IPS-15b (cell line): ENCODE measurements at regions not wholly inside any gene's neighbourhood (a gene's known extent, or its start where the extent isn't known, plus 50 kb on each side); places are given as distances from the start of the nearest gene placed in this dataset.

ENCODE experiments used
- H3K27me3 ChIP-seq: one replicate; pipeline ENCODE4 v1.6.1; 2013; ENCODE audit warnings: low read length; ENCODE audit not compliant: control insufficient read depth, insufficient read depth
- H3K36me3 ChIP-seq: one replicate; pipeline ENCODE4 v1.6.1; 2013; ENCODE audit warnings: low read length; ENCODE audit not compliant: control insufficient read depth, insufficient read depth
- H3K4me1 ChIP-seq: one replicate; pipeline ENCODE4 v1.6.1; 2013; ENCODE audit warnings: mild to moderate bottlenecking, low read length; ENCODE audit not compliant: control insufficient read depth, insufficient read depth
- H3K4me3 ChIP-seq: one replicate; pipeline ENCODE4 v1.5.1; 2013; ENCODE audit warnings: low read depth, low read length
- H3K9ac ChIP-seq: one replicate; pipeline ENCODE4 v1.6.1; 2013; ENCODE audit warnings: low read depth, mild to moderate bottlenecking, low read length
- H3K9me3 ChIP-seq: one replicate; pipeline ENCODE4 v1.6.1; 2013; ENCODE audit warnings: mild to moderate bottlenecking, low read length; ENCODE audit not compliant: control insufficient read depth, insufficient read depth

- no peaks in the 10 kb centered on the region for H3K27me3 ChIP-seq
- no peak overlapping the region for H3K4me3 ChIP-seq
- H3K9ac ChIP-seq, result no peak overlapping the region
- no peaks in the 10 kb centered on the region for H3K9me3 ChIP-seq
- no peaks in the 10 kb centered on the region for H3K4me1 ChIP-seq
- no peaks in the 10 kb centered on the region for H3K36me3 ChIP-seq
Measured at GRCh38 chr2:240369801-240370585, 65.5 kb upstream of the GPC1 start.

- no peaks in the 10 kb centered on the region for H3K27me3 ChIP-seq
- no peak overlapping the region for H3K4me3 ChIP-seq
- H3K9ac ChIP-seq, result no peak overlapping the region
- no peaks in the 10 kb centered on the region for H3K36me3 ChIP-seq
- H3K4me1 ChIP-seq, result no peaks in the 10 kb centered on the region
- H3K9me3 ChIP-seq, result no peaks in the 10 kb centered on the region
Measured at GRCh38 chr2:240371129-240372000, 64.1 kb upstream of the GPC1 start.

DNA sequence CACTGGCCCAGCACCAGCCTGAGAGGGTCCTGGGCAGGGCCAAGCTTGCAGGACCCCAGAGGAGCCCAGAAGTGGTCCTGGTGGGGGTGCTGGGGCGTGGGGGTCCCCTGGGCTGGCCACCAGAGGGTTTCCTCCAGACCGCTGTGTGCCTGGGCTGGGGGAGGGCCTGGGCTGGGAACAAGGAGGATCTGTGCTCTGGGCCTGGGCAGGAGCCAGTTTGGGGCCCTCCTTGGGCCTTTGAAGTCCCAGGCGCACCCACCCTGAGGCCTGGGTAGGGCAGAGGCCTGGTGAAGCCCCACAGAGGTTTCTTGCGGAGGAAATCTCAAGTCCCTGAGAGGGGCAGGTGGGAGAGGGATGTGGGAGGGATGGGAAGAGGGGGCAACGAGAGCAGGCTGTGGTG lies 63.4 kb upstream of the GPC1 start:
- no peaks in the 10 kb centered on the region for H3K4me1 ChIP-seq
- no peak overlapping the region for H3K9ac ChIP-seq

GRCh38 chr2:240373289-240373885 lies 62.1 kb upstream of the GPC1 start:
- no peak overlapping the region for H3K9ac ChIP-seq
- no peaks in the 10 kb centered on the region for H3K9me3 ChIP-seq
- H3K36me3 ChIP-seq, result no peaks in the 10 kb centered on the region
- no peak overlapping the region for H3K4me3 ChIP-seq
- no peaks in the 10 kb centered on the region for H3K4me1 ChIP-seq
- H3K27me3 ChIP-seq, result no peaks in the 10 kb centered on the region

More for the DNA sequence above, 63.4 kb upstream of the GPC1 start:
- H3K36me3 ChIP-seq, result no peaks in the 10 kb centered on the region
- no peak overlapping the region for H3K4me3 ChIP-seq
- no peaks in the 10 kb centered on the region for H3K9me3 ChIP-seq
- no peaks in the 10 kb centered on the region for H3K27me3 ChIP-seq

GRCh38 chr2:240374085-240374907 lies 61.2 kb upstream of the GPC1 start:
- no peak overlapping the region for H3K9ac ChIP-seq
- H3K36me3 ChIP-seq, result no peaks in the 10 kb centered on the region
- H3K27me3 ChIP-seq, result no peaks in the 10 kb centered on the region
- H3K9me3 ChIP-seq, result no peaks in the 10 kb centered on the region
- no peak overlapping the region for H3K4me3 ChIP-seq
- H3K4me1 ChIP-seq, result no peaks in the 10 kb centered on the region

DNA sequence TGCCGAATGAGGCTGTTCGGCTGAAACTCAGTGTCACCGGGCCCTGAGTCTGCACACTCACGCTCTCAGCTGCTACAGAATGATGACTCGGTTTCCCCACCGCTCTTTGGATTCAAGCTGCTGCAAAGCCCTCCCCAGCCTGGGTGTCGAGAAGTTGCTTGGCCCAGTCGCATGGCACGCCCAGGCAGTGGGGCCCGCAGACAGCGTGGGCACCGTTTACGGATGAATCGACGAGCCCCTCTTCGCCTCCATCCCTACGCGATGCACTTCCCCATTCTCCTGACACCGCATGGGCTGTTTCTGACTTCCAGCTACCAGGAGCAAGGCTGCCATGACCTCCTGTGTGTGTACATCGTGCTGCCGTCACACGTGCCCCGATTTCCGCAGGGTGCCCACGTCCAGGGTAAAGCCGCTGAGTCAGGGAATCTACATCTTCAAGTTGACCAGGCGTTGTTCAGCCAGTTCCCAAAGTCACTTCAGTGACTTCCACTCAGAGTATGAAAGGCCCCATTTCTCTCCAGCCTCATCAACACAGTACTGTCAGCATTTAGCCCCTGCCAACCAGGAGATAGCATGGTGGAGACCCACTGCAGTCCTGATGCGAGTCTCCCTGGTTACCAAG lies 60.3 kb upstream of the GPC1 start:
- H3K36me3 ChIP-seq, result no peaks in the 10 kb centered on the region
- H3K4me3 ChIP-seq, result no peak overlapping the region
- no peaks in the 10 kb centered on the region for H3K27me3 ChIP-seq
- no peaks in the 10 kb centered on the region for H3K4me1 ChIP-seq
- no peak overlapping the region for H3K9ac ChIP-seq
- no peaks in the 10 kb centered on the region for H3K9me3 ChIP-seq

- no peaks in the 10 kb centered on the region for H3K27me3 ChIP-seq
- no peaks in the 10 kb centered on the region for H3K36me3 ChIP-seq
- no peaks in the 10 kb centered on the region for H3K9me3 ChIP-seq
- H3K4me1 ChIP-seq, result no peaks in the 10 kb centered on the region
- H3K4me3 ChIP-seq, result no peak overlapping the region
- no peak overlapping the region for H3K9ac ChIP-seq
Measured at GRCh38 chr2:240376739-240377138, 58.7 kb upstream of the GPC1 start.

DNA sequence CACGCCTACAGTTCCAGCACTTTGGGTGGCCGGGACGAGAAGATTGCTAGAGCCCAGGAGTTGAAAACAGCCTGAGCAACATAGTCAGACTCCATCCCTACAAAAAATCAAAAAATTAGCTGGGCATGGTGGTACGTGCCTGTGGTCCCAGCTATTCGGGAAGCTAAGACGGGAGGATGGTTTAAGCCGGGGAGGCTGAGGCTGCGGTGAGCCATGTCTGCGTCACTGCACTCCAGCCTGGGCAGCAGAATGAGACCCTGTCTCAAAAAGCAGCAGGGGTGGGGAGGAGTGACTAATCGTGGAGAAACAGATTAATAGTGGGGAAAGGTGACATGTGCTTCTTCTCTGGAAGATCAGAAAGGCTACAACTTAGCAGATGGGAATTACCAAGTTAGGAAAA lies 58.1 kb upstream of the GPC1 start:
- H3K4me3 ChIP-seq, result no peak overlapping the region
- H3K36me3 ChIP-seq, result no peaks in the 10 kb centered on the region
- H3K9ac ChIP-seq, result no peak overlapping the region
- no peaks in the 10 kb centered on the region for H3K27me3 ChIP-seq
- no peaks in the 10 kb centered on the region for H3K4me1 ChIP-seq
- no peaks in the 10 kb centered on the region for H3K9me3 ChIP-seq

DNA sequence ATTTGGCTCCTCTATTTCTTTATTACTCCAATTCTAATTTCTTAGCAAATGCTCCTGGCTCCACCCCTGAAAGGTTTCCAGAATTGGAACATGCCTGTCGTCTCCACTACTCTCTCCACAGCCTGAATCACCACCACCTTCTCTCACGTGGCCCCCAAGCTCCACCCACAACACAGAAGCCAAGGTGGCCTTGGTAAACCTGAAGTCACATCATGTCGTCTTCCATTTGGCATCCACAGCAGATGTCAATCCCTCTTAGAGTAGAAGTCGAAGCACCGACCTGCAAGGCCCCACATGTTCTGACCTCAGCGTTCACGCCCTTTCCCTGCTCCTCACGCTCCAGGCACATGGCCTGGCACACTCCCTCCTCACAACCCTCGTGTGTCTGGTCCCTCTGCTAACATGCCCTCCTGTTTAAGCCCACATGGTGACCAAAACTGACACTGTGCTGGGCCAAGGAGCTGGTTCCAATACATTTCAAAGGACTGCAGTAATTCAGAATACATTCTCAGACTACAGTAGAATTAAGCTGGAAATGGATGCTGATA lies 56.3 kb upstream of the GPC1 start:
- Histone ChIP-seq H3K36me3 (no peaks in the 10 kb centered on the region), H3K9ac (no peak overlapping the region), H3K4me3 (no peak overlapping the region), H3K9me3 (no peaks in the 10 kb centered on the region), H3K4me1 (no peaks in the 10 kb centered on the region), H3K27me3 (no peaks in the 10 kb centered on the region)

GRCh38 chr2:240383099-240383758 lies 52.2 kb upstream of the GPC1 start:
- no peaks in the 10 kb centered on the region for H3K9me3 ChIP-seq
- H3K4me1 ChIP-seq, result no peaks in the 10 kb centered on the region
- no peaks in the 10 kb centered on the region for H3K27me3 ChIP-seq
- no peaks in the 10 kb centered on the region for H3K36me3 ChIP-seq
- no peak overlapping the region for H3K4me3 ChIP-seq
- no peak overlapping the region for H3K9ac ChIP-seq
